Lower leg skin (tissue), 3 donors: ENCODE measurements at regions not wholly inside any gene's neighbourhood (a gene's known extent, or its start where the extent isn't known, plus 50 kb on each side); places are given as distances from the start of the nearest gene placed in this dataset.

Experiments
- POLR2A ChIP-seq, 2 donors: fragments of 450-650 bp; IDR thresholded peaks; one replicate each; pipeline ENCODE4 v1.6.1; 2016 to 2017; ENCODE audit warnings: antibody characterized with exemption in 2 of 2, mild to moderate bottlenecking in 1 of 2, moderate library complexity in 1 of 2
- TF ChIP-seq, protein P1 (sequence below), 3 donors: fragments of 450-650 bp; IDR thresholded peaks; one replicate each; pipeline ENCODE4 v1.5.1; 2016; ENCODE audit warnings: antibody characterized with exemption in 3 of 3, mild to moderate bottlenecking in 3 of 3, moderate library complexity in 2 of 3

DNA sequence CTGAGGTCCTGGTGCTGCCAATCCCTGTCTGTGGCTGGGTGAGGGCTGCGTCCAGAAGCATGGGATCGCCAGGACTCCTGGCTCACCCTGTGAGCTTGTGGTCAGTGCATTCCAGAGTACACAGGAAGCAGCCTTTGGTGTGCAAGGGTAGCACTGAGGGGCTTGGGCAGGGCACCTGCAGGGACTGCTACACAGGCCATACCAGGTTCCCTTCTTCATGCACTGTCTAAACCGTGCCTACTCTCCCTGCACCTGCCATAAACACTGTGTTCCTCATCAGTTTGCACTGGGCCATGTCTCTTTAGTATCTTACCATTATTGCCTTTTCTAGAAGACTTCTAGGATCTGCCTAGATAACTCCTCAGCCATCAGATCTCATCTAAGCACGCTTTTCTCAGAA, 72.8 kb upstream of the NKX2-2 start:
- TF ChIP-seq, protein P1, sequence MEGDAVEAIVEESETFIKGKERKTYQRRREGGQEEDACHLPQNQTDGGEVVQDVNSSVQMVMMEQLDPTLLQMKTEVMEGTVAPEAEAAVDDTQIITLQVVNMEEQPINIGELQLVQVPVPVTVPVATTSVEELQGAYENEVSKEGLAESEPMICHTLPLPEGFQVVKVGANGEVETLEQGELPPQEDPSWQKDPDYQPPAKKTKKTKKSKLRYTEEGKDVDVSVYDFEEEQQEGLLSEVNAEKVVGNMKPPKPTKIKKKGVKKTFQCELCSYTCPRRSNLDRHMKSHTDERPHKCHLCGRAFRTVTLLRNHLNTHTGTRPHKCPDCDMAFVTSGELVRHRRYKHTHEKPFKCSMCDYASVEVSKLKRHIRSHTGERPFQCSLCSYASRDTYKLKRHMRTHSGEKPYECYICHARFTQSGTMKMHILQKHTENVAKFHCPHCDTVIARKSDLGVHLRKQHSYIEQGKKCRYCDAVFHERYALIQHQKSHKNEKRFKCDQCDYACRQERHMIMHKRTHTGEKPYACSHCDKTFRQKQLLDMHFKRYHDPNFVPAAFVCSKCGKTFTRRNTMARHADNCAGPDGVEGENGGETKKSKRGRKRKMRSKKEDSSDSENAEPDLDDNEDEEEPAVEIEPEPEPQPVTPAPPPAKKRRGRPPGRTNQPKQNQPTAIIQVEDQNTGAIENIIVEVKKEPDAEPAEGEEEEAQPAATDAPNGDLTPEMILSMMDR (IDR thresholded peaks at IDR 0.05), result no peak
- no peak for TF ChIP-seq POLR2A (IDR thresholded peaks at IDR 0.05)
